Retinal pigment epithelial cell (primary cell): ENCODE measurements at regions not wholly inside any gene's neighbourhood (a gene's known extent, or its start where the extent isn't known, plus 50 kb on each side); places are given as distances from the start of the nearest gene placed in this dataset.

ENCODE experiments used
- DNase-seq: peaks from one replicate; pipeline ENCODE4 v3.0.0-alpha.2; 2010; ENCODE audit warnings: low read depth
- H3K4me3 ChIP-seq: 2 replicates; pipeline ENCODE4 v1.5.1; 2011; ENCODE audit warnings: mild to moderate bottlenecking, low read length, control low read depth, moderate library complexity
- TF ChIP-seq, protein P1 (sequence below): conservative IDR thresholded peaks from 2 replicates; pipeline ENCODE4 v1.5.1; 2011; ENCODE audit warnings: low read depth, low read length, control low read depth, inconsistent platforms

DNA sequence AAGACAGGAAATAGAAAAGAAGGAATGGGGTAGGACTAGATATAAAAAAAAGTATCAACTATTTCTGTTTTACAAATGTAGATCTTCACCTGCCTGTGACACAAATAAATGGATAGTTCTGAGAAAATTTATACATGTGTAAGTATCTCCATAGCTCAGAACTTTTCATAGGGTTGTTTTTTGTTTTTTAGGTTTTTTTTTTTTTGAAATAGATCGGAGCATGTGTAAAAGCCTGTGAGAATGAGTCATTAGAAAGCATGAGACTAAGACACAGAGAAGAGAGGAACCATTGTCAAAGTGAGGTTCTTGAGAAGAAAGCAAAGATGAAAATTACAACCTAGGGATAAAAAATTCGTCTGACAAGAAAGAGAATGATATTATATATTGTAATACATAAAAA is 481.6 kb downstream of the PABPC4L start:
- DNase-seq: no peak
- TF ChIP-seq, protein P1, sequence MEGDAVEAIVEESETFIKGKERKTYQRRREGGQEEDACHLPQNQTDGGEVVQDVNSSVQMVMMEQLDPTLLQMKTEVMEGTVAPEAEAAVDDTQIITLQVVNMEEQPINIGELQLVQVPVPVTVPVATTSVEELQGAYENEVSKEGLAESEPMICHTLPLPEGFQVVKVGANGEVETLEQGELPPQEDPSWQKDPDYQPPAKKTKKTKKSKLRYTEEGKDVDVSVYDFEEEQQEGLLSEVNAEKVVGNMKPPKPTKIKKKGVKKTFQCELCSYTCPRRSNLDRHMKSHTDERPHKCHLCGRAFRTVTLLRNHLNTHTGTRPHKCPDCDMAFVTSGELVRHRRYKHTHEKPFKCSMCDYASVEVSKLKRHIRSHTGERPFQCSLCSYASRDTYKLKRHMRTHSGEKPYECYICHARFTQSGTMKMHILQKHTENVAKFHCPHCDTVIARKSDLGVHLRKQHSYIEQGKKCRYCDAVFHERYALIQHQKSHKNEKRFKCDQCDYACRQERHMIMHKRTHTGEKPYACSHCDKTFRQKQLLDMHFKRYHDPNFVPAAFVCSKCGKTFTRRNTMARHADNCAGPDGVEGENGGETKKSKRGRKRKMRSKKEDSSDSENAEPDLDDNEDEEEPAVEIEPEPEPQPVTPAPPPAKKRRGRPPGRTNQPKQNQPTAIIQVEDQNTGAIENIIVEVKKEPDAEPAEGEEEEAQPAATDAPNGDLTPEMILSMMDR: no peak
- H3K4me3 ChIP-seq: no peak overlapping the region

DNA sequence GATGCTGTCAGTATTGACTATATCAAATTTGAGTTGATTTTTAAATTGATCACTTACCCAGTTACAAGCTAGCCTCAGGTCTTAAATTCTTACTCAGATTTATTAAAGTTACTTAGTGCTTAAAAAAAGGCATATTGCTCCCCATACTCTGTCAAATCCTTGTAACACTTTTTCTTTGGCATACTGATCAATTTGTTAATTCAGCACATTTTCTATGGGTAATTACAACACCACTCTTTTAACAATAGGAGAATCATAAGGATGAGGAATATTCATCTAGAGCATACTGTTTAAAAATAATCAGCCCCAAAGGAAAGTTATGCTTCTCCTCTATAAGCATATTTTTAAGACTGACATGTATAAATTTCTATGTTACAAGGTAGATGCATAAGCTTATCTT is 482.5 kb downstream of the PABPC4L start:
- no peak overlapping the region for H3K4me3 ChIP-seq
- TF ChIP-seq, protein P1: no peak
- no peak for DNase-seq

DNA sequence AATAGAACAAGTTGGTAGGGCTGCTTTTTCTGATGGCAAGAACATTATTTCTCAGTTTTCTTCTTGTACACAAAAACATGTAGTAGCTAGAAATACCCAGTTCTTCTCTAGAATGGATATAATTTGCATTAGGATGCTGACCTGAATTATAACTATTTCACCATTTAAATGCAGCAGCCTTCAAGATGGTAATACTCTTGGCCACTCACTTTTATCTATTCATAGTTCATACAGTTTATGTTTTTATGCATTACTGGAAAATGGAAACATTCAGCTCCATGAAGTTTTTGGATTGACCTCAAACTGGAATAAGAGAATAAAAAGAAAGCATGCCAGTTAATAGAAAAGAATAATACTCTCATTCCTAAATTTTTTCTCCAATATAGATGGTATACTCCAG is 487.4 kb downstream of the PABPC4L start:
- TF ChIP-seq, protein P1: no peak
- H3K4me3 ChIP-seq: no peak overlapping the region
- no peak for DNase-seq

DNA sequence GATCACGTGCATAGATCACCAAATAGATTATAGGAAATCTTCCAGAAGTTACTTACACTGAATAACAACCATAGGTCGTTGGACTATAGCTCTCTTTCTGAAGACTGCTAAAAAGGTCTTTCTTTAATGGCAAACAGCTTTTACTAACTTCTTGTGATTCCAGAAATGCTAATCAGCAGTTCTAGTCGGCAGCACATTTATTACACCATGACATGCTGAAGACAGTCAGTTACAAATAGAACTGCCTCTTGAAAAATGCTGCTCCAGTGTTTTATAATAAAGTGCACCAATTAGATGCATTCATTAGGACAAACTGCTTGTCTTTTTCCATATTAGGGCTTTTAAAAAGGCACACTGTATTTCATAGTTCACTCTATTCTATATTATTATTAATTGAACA is 488.2 kb downstream of the PABPC4L start:
- H3K4me3 ChIP-seq: no peak overlapping the region
- TF ChIP-seq, protein P1: no peak
- DNase-seq: no peak

DNA sequence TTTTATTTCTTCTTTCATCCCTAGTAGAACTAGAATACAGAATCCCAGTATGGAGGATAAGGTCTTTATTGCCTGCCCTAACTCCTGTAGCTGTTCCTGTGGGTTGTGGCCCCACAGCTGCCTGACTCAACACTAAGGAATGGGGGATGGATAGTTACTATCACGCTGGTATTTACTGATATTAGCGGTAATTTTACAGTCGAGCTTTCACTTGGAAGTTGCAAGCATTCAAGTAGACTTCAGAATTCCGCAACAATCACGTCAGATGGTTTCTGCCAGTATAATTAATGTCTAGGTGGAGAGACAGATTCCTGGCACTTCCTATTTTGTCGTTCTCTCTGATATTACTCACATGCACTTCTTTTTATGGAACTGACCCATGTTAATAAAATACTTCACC is 489.8 kb downstream of the PABPC4L start:
- no peak for DNase-seq
- TF ChIP-seq, protein P1: no peak
- no peak overlapping the region for H3K4me3 ChIP-seq

DNA sequence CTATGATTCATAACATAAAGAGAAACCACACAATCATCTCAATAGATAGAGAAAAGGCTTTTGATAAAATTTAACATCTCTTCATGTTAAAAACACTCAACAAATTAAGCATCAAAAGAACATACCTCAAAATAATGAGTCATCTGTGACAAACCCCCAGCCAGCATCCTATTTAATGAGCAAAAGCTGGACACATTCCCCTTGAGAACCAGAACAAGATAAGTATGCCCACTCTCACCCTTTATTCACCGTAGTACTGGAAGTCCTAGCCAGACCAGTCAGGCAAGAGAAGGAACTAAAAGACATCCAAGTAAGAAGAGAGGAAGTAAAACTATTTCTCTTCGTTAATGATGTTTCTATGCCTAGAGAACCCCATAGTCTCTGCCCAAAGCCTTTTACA is 507.2 kb downstream of the PABPC4L start:
- TF ChIP-seq, protein P1: no peak
- no peak overlapping the region for H3K4me3 ChIP-seq
- no peak for DNase-seq

DNA sequence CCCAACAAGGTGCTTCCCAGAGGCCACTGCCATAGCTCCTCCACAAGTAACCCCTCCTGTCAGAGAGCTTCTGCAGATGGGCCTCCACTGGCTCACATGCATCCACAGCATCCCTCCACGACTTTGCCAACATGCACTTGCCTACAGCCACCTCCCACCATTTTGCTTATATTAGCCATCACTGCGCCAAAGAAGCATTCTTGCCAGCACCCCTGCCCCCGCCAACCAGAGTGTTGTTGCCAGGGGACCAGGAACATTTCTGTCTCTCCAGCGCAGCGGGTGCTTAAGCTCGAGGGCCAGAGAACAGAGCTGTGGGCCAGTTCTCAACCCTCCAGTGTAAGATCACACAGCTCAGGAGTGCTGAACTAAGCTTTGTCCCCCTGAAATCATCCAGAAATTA is 517.6 kb downstream of the PABPC4L start:
- H3K4me3 ChIP-seq: no peak overlapping the region
- no peak for DNase-seq
- TF ChIP-seq, protein P1: no peak
